NCI-H1694 (cell line): ENCODE measurements at regions not wholly inside any gene's neighbourhood (a gene's known extent, or its start where the extent isn't known, plus 50 kb on each side); places are given as distances from the start of the nearest gene placed in this dataset.
"Not testable (repeated sequence)": the region's sequence is repeated elsewhere in the genome, so short reads cannot be mapped to it uniquely, and the experiment has no call there.

Experiments used
- DNase-seq: peaks from one replicate; lab custom pipeline; 2025; lab: John Stamatoyannopoulos, UW

DNA sequence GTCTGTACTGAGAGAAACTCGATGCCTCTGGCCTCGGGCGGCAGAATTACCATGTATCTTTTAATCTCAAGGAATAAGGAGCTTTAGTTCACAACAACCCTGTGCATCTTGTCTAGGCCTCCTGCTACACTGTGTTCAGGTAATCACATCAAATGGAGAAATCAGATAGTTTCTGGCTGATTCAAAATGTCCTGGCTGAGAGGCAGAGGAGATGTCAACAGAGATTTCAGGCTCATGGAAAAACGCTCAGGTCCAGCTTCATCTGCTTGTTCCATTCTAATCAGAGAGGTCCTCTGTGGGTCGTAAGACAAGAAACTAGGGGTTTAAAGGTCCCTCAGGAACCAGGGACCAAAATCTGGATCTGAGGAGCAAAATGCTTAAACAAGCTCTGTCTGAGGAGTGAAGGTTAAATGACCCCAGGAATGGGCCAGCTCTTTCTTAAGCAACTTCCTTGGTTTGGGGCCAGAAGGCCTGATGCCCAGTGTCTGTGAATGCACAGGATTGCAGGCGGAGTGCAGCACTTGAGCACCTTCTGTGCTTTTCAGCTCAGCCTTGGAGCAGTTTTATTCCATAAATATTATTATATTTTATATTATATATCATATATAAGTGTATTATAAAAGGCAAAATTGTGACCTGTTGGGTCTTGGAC lies 170.2 kb upstream of the PRICKLE1 start:
- no peak for DNase-seq

DNA sequence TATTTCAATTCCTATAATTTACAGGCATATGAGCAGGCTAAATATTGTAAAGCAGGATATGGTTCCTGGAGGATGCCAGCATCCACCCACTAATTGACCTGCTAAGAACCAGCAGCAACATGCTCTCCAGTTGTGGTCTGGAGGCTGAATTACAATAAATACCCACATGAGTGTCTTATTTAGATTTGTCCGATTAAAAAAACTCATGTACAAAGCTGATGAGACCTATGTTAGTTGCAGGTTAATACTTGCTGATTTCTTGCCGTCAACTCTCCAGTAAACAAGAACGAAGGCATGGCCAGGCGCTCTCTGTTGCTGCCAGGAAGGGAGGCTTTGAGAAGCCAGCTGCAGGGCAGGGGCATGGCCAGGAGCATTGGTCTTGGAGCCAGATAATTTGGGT lies 169.3 kb upstream of the PRICKLE1 start:
- DNase-seq, result no peak

DNA sequence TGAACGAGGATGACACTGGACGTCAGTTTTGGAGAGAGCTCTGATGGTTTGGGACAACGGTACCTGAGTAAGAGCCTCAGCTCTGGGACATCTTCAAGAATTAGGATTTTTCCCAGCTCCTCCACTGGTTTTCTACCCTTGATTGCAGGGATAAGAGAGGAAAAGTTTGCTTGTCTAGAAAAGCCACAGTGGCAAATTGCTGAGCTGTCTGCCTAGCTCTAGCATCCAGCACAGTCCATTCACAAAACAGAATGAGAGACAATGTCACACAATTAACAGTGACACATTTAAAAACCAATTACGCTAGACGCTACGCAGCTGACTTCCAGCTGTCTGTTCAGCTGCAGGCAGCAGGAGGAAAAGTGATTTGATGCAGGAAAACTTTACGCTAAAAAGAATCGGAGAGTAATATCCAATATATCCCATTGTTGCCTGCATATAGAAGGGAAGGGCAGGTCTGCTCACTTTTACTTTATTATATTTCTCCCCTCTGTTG lies 168.1 kb upstream of the PRICKLE1 start:
- no peak for DNase-seq

DNA sequence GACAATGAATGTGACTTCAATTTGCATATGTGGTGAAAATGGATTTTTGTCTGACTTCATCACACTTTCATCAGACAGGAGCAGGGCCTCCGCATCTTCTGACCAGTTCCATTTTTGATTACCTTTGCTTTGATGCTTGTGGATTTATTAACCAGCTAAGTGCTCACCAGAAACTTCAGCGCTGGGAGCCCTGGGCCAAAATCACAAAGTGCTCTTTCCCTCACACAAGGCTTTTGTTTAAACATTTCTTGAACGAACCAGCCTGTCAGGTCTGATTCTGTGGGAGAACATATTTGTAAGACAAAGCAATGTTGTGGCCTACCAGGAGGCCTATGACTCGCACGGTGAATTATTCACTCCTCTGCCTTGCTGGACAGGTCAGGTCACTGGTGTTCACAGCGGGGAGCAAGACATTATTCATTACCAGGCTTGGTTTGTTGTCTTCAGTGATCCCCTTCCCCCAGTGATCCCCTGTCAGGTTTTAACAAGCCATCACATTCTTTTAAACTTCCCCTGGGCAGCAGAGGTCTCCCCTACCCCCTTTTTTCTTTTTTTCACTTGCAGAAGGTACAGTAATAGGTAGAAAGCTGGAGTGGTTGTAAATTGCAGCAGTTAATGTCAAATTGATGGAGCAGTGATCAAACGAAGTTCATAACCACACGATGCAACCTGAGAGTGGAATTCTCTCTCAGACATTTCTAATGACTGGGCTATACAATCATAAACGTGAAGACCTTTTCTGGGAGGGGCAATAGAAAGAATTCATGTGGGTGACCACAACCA lies 167.5 kb upstream of the PRICKLE1 start:
- no peak for DNase-seq

DNA sequence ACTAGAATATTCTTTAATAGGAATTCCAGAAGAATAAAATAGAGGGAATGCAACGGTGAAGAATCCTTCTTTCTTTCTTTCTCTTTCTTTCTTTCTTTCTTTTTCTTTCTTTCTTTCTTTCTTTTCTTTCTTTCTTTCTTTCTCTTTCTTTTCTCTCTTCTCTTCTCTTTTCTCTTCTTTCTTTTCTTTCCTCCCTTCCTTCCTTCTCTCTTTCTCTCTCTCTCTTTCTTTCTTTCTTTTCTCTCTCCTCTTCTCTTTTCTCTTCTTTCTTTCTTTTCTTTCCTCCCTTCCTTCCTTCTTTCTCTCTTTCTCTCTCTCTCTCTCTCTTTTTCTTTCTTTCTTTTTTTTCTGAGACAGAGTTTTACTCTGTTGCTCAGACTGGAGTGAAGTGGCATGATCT lies 160.8 kb upstream of the PRICKLE1 start:
- DNase-seq, result no peak

DNA sequence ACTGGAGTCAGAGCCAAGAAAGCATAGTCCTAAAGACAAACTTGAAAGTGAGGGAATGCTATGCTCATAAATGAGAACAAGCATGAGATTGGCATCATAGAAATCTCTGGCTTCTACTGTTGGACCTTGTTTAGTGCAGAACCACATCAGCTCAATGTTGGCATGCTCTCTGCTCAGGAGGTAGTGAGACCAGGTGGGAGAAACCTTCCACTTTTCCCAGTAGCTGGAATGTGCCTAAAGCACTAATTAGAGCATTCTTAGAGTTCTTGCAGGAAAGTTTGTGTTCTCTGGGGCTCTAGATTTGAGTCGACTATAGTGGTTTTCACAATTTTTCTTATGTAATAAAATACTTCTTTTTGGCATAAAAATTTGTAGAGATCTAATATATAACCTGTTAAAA lies 159.7 kb upstream of the PRICKLE1 start:
- no peak for DNase-seq

DNA sequence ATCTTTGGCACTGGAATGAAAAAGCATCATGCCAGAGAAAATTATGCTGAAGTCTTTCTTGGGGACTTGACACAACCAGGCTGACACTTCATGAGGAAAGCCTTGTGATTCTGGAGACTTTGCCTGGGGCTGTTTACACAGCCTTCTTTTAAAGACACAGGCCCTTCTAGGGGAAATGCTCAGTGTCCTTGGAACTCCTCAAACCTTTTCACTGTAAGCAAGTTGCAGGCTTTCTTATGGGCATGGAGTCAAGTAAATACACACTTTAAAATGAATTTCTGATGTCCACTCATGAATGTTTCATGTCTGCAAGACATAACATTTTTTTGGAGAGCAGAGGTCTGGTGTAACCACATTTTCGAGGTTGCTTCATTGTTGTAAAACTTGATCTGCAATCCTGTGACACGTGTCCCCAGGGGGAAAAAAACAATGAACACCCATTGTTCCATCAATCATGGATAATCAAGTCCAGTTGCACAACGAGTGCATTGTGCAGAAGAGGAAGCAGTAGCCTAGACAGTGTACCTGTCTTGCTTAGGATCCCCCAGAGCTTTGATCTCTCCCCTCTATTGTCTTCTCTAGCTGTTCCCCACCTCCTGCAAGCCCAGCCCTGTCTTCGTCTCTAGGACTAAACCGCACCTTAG lies 155.1 kb upstream of the PRICKLE1 start:
- no peak for DNase-seq

DNA sequence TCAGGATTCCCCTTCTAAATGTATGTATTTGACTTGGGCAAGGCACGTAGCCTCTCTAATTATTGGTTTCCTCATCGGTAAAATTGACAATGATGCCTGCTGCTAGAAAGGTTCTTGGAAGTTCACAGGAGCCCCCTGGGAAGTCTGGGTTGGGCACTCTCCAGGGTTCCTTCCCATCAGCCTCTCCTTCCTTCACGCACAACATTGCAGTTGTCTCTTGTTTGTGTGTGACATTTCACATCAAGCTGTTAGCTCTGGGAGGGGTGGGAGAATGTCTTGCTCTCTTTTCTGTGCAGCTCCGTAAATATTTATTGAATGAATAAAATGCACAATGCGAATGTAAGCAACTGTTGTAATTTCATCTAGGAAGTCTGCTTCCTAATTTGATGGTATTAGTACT lies 153.2 kb upstream of the PRICKLE1 start:
- no peak for DNase-seq

DNA sequence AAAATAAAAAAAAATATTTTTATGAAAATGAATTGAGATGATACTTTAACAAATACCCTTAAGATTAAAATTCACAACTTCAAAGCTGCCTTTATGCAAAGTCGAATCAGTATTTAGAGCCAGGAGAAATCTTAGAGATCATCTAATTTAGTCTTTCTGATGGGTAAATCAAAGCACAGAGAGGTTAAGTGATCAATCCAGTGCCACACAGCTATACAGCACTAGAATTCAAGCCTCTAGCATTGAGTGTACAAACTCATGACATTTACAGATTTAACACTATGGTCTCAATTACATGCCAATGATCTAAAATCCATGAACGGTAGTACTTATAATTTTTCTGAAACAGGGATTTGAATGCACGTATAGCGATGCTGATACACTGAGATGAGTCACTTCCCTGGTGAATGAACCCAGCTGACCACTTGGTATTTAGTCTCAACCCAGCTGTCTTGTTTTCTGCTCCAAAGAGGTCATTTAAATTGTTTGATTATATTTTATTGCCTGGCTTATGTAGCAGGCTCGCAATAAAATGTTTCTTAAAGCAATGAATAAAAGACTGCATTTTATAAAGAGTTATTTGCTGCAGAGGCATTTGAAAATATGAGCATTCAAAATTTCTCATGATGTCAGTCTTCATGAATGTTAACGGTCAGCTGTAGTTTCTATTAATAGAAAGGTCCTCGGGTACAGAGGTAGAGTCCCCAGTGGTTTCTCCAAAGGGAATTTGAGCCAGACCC lies 152.4 kb upstream of the PRICKLE1 start:
- DNase-seq, result no peak

DNA sequence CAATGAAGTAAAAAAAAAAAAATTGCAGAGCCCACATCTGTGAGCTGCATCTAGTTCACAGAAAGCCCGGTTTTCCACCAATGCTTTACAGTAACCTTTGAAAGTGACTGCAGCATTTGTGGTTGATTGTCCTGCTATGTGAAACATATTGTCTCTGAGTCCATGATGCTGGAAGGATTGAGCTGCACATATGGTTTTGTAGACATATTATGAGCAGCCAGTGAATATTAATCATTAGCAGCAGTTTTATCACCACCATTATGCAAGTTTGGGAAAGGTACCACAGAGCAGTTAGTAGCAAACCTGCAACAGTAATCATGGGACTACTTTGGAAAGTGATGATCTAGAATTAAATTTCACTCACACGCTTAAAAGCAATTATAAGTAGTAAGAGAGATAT lies 151.5 kb upstream of the PRICKLE1 start:
- no peak for DNase-seq

DNA sequence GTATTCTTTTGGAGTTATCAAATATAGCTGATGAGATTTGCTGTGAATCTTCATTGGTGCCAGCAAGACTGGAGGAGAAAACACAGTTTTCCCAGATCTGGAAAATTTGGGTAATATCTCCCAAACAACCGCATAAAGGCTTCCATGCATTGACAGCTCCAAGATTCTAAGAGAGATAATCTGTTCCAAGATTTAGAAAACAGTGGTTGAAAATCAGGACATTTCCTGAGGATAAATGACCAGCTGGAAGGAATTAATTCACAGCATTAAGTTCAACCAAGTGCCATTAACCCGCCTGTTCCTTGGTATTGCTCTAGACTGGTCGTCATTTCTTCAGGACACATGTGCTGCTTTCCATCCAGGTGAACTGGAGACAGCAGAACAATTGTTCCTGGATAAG lies 147.9 kb upstream of the PRICKLE1 start:
- no peak for DNase-seq

DNA sequence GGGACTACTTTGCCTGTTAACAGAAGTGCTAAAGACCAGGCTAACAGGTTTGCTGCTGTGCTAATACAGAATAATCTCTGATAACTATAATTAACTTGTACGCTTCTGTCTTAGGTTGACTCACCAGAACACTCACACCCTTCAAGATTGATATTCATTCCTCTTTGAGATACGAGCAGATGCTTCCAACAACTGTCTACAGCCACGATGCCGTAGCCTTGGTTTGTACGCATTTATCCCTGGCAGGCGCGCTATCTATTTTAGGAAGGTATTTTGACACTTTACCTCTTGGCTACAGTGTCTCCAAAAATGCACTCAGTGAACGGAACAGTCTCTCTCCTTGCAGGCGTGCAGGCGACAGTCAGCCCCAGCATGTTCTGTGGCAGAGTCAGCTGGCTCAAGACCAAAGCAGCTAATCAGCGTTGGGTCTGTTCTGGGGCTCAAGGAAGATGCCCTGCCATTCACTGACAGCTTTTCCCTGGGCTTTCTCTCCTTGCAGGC lies 146.4 kb upstream of the PRICKLE1 start:
- DNase-seq, result no peak

DNA sequence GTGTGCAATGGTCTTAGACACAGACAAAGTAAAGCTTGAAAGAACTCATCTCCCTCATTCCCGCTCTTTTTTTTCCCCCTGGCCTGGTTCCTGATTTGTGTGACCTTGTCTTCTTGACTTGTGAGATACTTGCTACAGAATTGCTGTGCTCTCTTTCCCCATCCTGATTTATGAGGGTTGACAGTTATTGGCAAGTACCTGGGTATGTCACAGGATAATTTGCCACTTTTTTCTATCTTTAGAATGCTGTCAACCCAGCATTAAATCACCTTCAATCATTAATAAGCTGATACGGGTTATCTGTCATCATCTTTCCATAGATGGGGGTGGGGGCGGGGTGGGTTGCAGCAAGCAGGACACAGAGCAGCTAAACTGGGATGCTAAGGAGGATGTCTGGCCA lies 144.4 kb upstream of the PRICKLE1 start:
- no peak for DNase-seq

DNA sequence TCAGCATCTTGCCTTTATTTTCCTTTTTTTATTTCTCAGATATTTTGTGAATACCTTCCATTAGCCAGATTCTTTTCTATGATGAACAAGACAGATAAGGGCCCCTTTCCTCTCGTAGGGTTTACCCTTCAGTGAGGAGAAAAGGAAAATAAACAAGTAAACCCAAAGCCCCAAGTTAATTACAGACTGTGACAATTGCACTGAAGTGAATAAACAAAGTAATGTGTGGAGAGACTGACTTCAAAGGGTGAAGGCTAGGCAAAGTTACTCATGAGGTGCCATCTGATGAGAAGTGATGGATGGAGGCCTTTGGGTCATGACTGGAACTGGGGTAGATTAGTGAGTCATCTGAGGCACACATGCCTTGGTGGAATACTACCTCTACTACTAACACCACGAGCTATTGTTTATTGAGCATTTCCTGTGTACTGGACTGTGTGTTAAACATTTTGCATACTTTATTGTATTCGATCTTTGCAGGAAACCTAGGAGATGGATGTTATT lies 143.4 kb upstream of the PRICKLE1 start:
- DNase-seq, result no peak

DNA sequence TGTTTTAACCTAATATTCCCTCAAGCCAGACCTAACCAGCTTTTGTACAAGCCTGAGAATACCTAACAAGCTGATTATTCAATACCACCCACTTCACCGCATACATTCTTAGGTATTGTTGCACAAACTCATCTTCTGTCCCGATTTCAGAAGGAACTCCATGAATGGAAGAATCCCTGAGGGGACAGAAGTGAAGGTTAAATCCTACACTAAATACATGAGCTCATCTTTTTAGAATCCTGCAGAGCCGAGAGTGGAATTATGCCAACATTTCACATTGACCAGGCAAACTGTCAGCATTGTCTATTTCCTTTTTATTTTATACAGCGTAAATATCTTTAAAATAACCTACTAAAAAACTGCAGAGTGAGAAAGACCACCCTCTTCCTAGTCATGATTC lies 140.7 kb upstream of the PRICKLE1 start:
- DNase-seq, result no peak

DNA sequence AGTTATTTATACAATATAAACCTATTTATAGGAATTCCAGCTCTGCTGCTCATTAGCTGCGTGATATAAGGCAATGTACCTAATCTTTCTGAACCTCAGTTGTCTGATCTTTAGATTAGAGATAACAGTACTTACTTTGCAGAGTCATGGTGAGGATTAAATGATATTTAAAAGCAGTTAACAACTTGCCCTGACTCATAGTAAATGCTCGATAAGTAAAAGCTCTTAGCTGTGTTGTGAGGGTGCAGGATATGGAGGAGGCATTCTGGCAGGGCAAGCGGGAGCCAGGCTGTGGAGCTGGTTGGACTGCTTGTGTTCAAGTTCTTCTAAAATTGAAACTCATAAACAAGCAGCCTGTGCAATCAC lies 140.0 kb upstream of the PRICKLE1 start:
- DNase-seq, result no peak

DNA sequence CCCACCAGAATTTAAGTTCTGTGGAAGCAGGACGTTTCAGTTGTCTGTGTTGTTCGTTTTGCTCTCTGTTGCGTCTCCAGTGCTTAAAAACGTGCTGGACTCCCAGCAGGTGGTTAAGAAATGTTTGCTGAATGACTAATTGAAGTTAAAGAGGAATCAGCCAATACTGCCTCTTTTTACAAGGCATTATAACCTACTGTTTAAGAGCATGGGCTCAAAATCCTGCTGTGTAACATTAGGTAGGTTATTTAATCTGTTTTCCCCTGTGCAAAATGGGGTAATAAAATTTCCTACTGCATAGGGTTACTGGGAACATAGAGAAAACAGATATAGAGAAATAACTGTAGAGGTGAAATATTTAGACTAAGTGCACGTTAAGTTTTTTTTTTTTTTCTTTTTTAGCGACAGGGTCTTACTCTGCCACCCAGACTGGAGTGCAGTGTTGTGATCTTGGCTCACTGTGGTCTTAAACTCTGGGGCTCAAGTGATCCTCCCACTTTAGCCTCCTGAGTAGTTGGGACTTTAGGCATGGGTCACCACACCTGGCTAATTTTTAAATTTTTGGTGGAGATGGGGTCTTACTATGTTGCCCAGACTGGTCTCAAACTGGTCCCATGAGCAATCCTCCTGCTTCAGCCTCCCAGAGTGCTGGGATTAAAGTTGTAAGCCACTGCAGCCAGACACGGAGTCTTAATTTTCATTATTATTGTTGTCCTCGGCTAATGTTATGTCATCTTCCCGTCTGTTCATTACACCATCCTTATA lies 139.4 kb upstream of the PRICKLE1 start:
- no peak for DNase-seq

DNA sequence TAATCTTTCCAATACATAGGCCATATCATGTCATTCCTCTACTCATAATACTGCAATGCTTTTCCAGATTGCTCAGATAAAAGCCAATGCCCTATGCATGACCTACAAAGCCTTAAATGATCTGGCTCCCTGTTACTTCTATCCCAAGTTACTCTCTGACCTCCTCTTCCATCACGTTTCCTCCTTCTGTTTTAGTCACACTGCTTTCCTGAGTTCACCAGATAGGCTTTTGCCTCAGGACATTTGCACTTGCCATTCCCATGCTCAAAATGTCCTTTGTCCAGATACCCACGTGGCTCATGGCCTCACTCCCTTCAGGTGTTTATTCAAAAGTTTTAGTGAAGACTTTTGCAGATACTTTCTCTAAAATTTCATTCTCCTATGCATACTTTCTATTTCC lies 138.7 kb upstream of the PRICKLE1 start:
- no peak for DNase-seq

DNA sequence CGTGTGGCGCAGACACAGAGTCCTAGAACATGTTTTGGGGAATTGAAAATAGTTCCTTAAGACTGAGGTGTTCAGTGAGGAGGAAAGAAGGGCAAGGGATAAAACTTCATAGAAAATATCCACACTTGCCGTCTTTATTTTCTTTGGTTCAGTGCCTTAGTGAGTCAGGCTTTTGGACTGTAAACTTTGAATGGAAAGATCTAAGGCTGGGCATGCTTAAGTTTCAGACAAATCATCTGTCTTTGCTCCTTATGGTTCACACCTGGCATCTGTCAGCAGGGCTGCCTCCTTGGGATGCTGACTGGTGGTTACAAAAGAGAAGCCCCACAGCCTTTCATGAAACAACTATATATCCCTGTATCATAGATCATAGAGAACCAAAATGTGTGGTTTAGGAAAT lies 136.3 kb upstream of the PRICKLE1 start:
- no peak for DNase-seq

DNA sequence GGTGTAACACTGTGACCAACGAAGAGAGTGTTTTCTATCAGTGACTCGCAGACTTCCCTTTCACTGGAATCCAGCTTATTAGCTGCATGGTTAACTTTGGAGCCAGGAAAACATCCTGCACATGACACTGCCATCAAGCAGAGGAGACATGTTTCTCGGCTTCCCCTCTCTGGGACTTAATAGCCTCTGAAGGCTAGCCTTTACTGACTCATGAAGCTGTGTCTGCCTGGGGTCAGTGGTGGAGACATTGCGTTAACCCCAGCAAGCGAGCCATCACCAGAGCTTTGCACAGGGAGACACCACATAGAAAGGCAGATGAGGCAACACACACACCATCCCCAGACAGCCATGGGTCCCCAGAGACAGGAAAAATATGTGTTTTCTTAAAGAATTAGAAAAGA lies 126.9 kb upstream of the PRICKLE1 start:
- no peak for DNase-seq

DNA sequence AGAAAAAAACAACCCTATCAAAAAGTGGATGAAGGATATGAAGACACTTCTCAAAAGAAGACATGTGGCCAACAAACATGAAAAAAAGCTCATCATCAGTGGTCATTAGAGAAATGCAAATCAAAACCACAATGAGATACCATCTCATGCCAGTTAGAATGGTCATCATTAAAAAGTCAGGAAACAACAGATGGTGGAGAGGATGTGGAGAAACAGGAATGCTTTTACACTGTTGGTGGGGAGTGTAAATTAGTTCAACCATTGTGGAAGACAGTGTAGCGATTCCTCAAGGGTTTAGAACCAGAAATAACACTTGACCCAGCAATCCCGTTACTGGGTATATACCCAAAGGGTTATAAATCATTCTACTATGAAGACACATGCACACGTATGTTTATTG lies 124.0 kb upstream of the PRICKLE1 start:
- DNase-seq, result not testable (repeated sequence)
